ENCODE measurements at regions not wholly inside any gene's neighbourhood (a gene's known extent, or its start where the extent isn't known, plus 50 kb on each side); places are given as distances from the start of the nearest gene placed in this dataset.

DNA sequence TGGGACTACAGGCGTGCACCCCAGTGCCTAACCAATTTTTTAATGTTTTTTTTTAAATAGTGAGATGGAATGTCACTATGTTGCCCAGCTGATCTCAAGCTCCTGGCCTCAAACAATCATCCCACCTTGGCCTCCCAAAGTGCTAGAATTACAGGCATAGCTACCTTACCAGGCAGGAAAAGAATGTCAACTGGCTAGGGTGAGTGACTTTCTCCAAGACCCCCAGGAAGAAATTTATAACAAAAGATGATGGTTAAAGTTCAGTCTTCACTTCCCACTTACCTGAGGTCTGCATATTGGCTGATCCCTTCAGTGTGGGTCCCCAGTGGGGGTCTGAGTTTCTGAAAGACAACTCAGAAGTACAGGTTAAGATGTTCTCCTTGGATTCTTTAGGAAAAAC is 893.0 kb downstream of the UQCRFS1 start:
- Histone ChIP-seq H3K4me1 (ENCODE audit: control insufficient read depth, extremely low read depth, insufficient read depth, low read length) (no peaks in the 10 kb centered on the region), H4K20me1 (replicated peaks; ENCODE audit: control insufficient read depth, extremely low read depth, insufficient read depth, low read length) (no peaks in the 10 kb centered on the region), H3K36me3 (ENCODE audit: control insufficient read depth in 2 of 2, extremely low read depth in 1 of 2, insufficient read depth in 2 of 2, low read length in 2 of 2) (no peaks in the 10 kb centered on the region), H3K4me3 (replicated peaks in 1 of 3; ENCODE audit: insufficient read depth in 1 of 3, low read depth in 1 of 3, low read length in 3 of 3) (no peak overlapping the region), H3K79me2 (ENCODE audit: control insufficient read depth, insufficient read depth, low read length) (no peaks in the 10 kb centered on the region), H3K27me3 (ENCODE audit: control insufficient read depth in 2 of 2, insufficient read depth in 2 of 2, low read length in 2 of 2) (no peaks in the 10 kb centered on the region), H3K9me1 (replicated peaks; ENCODE audit: control insufficient read depth, extremely low read depth, insufficient read depth, low read length) (no peaks in the 10 kb centered on the region), H3K9ac (replicated peaks; ENCODE audit: extremely low read depth, insufficient read depth, low read length) (no peak overlapping the region), H3K4me2 (ENCODE audit: insufficient read depth, low read length) (no peak overlapping the region), H2AFZ (ENCODE audit: low read depth, low read length) (no peak overlapping the region), H3K9me3 (replicated peaks; ENCODE audit: control insufficient read depth, insufficient read depth, low read length) (no peaks in the 10 kb centered on the region), H3K27ac (ENCODE audit: insufficient read depth, low read depth, low read length) (no peak overlapping the region)
- intact Hi-C loops (cut with micrococcal nuclease), result loop anchor here (10.0 kb wide), 1 partner anchor 545 kb away; no protein-coding TSS in a partner anchor
- CTCF ChIA-PET, result interaction anchor here (1.2 kb wide), 1 partner anchor 77 kb away, joined by 3 read pairs; no protein-coding TSS in a partner anchor
- no TSS peak for BruUV-seq (replicated peaks)
- TF ChIP-seq JUN (IDR thresholded peaks at IDR 0.05; ENCODE audit: borderline replicate concordance, insufficient read depth, insufficient read length, low read depth), result no peak
- TF ChIP-seq EZH2 (IDR thresholded peaks at IDR 0.05; ENCODE audit: borderline replicate concordance, low read depth, low read length, severe bottlenecking), result no peak
- DNase-seq (ENCODE audit: low read depth, low spot score), result no peak
- dilution Hi-C loops (cut with MboI; ENCODE audit: extremely low pct_ligation_motif_present, low sequenced_read_pairs), result no loop called here
- FAIRE-seq, result no peak
- POLR2A ChIA-PET, result no interaction called here

DNA sequence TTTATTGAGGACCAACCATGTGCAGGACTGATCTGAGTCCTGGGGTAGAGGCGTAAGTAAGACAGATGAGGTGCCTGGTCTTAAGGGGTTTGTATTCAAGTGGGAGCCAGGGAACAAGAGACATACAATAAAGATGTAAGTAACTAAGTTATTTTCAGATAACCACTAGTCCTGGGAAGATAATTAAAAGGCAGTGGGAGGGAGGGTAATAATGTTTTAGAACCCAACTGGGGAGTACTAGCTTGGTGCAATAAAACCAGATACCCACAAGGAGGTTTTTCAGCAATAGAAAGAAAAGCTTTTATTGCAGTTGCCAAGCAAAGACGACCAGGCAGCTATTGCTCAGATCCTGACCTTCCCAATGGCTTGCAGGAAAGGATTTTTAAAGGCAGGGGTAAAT is 893.7 kb downstream of the UQCRFS1 start:
- FAIRE-seq, result no peak
- intact Hi-C loops (cut with micrococcal nuclease) (no loop called here), dilution Hi-C loops (cut with MboI; ENCODE audit: extremely low pct_ligation_motif_present, low sequenced_read_pairs) (no loop called here)
- Histone ChIP-seq H3K9ac (replicated peaks; ENCODE audit: extremely low read depth, insufficient read depth, low read length) (no peak overlapping the region), H3K27me3 (ENCODE audit: control insufficient read depth in 2 of 2, insufficient read depth in 2 of 2, low read length in 2 of 2) (no peaks in the 10 kb centered on the region), H3K36me3 (ENCODE audit: control insufficient read depth in 2 of 2, extremely low read depth in 1 of 2, insufficient read depth in 2 of 2, low read length in 2 of 2) (no peaks in the 10 kb centered on the region), H3K9me1 (replicated peaks; ENCODE audit: control insufficient read depth, extremely low read depth, insufficient read depth, low read length) (no peaks in the 10 kb centered on the region), H2AFZ (ENCODE audit: low read depth, low read length) (no peak overlapping the region), H3K4me1 (ENCODE audit: control insufficient read depth, extremely low read depth, insufficient read depth, low read length) (peaks cover 2% of the 10 kb centered on the region), H3K4me2 (ENCODE audit: insufficient read depth, low read length) (no peak overlapping the region), H3K27ac (ENCODE audit: insufficient read depth, low read depth, low read length) (no peak overlapping the region), H3K9me3 (replicated peaks; ENCODE audit: control insufficient read depth, insufficient read depth, low read length) (no peaks in the 10 kb centered on the region), H3K79me2 (ENCODE audit: control insufficient read depth, insufficient read depth, low read length) (no peaks in the 10 kb centered on the region), H3K4me3 (replicated peaks in 1 of 3; ENCODE audit: insufficient read depth in 1 of 3, low read depth in 1 of 3, low read length in 3 of 3) (no peak overlapping the region), H4K20me1 (replicated peaks; ENCODE audit: control insufficient read depth, extremely low read depth, insufficient read depth, low read length) (no peaks in the 10 kb centered on the region)
- TF ChIP-seq MYC (IDR thresholded peaks at IDR 0.05; ENCODE audit: low read depth, low read length) (no peak), POLR2A (IDR thresholded peaks at IDR 0.05; ENCODE audit: low read depth, low read length) (no peak), GATA2 (IDR thresholded peaks at IDR 0.05; ENCODE audit: insufficient read depth, insufficient read length, low read depth, low read length) (no peak), POLR2AphosphoS5 (IDR thresholded peaks at IDR 0.05; ENCODE audit: insufficient read depth, low read depth, low read length) (no peak), FOS (IDR thresholded peaks at IDR 0.05; ENCODE audit: borderline replicate concordance, insufficient read depth, low read length) (no peak), JUN (IDR thresholded peaks at IDR 0.05; ENCODE audit: borderline replicate concordance, insufficient read depth, insufficient read length, low read depth) (no peak), EZH2 (IDR thresholded peaks at IDR 0.05; ENCODE audit: borderline replicate concordance, low read depth, low read length, severe bottlenecking) (no peak)
- TF ChIP-seq, protein P1, sequence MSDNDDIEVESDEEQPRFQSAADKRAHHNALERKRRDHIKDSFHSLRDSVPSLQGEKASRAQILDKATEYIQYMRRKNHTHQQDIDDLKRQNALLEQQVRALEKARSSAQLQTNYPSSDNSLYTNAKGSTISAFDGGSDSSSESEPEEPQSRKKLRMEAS (IDR thresholded peaks at IDR 0.05; ENCODE audit: insufficient read depth, insufficient read length), result no peak
- TF ChIP-seq, protein P2, sequence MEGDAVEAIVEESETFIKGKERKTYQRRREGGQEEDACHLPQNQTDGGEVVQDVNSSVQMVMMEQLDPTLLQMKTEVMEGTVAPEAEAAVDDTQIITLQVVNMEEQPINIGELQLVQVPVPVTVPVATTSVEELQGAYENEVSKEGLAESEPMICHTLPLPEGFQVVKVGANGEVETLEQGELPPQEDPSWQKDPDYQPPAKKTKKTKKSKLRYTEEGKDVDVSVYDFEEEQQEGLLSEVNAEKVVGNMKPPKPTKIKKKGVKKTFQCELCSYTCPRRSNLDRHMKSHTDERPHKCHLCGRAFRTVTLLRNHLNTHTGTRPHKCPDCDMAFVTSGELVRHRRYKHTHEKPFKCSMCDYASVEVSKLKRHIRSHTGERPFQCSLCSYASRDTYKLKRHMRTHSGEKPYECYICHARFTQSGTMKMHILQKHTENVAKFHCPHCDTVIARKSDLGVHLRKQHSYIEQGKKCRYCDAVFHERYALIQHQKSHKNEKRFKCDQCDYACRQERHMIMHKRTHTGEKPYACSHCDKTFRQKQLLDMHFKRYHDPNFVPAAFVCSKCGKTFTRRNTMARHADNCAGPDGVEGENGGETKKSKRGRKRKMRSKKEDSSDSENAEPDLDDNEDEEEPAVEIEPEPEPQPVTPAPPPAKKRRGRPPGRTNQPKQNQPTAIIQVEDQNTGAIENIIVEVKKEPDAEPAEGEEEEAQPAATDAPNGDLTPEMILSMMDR (IDR thresholded peaks at IDR 0.05; ENCODE audit: extremely low read depth in 1 of 2, insufficient read depth in 1 of 2, low read depth in 1 of 2, low read length in 2 of 2), result no peak
- ChIA-PET CTCF (interaction anchor here (1.2 kb wide), 1 partner anchor 76 kb away, joined by 3 read pairs; no protein-coding TSS in a partner anchor), POLR2A (no interaction called here)
- BruUV-seq (replicated peaks), result no TSS peak
- DNase-seq (ENCODE audit: low read depth, low spot score), result no peak

Data from endothelial cell of umbilical vein (primary cell).